WTC11 (cell line): ENCODE measurements at regions not wholly inside any gene's neighbourhood (a gene's known extent, or its start where the extent isn't known, plus 50 kb on each side); places are given as distances from the start of the nearest gene placed in this dataset.

Experiments used
- ATAC-seq: fragments of 200-7000 bp; cut with Tn5 transposase; 2 replicates; pipeline ENCODE4 v1.10.0; 2021; ENCODE audit warnings: mild to moderate bottlenecking, moderate library complexity
- CTCF ChIA-PET: fragments of 300-600 bp; sonication (Branson Sonifier 250); formaldehyde crosslinking; loops from one replicate; lab custom pipeline; 2021; ENCODE audit warnings: antibody characterized with exemption; lab: Charles Lee
- POLR2A ChIA-PET: fragments of 350-600 bp; sonication (Branson Sonifier 250); formaldehyde crosslinking; loops from one replicate; lab custom pipeline; 2021; ENCODE audit warnings: antibody characterized with exemption; lab: Charles Lee
- DNase-seq: peaks from one replicate; pipeline ENCODE4 v3.0.0; 2021; ENCODE audit warnings: low spot score
- H3K27ac Mint-ChIP-seq: 2 replicates; pipeline ENCODE4 v1.8.0; 2021; ENCODE audit warnings: mixed read lengths
- H3K27me3 Mint-ChIP-seq: 2 replicates; pipeline ENCODE4 v1.8.0; 2021; ENCODE audit warnings: low read depth, mild to moderate bottlenecking, moderate library complexity, mixed read lengths
- H3K36me3 Mint-ChIP-seq: 2 replicates; pipeline ENCODE4 v1.8.0; 2021; ENCODE audit warnings: mixed read lengths
- H3K4me1 Mint-ChIP-seq: 2 replicates; pipeline ENCODE4 v1.8.0; 2022; ENCODE audit warnings: mixed read lengths
- H3K4me3 Mint-ChIP-seq: 2 replicates; pipeline ENCODE4 v1.8.0; 2021; ENCODE audit warnings: mild to moderate bottlenecking, moderate library complexity, mixed read lengths
- H3K9me3 Mint-ChIP-seq: 2 replicates; pipeline ENCODE4 v1.8.0; 2021; ENCODE audit warnings: mixed read lengths
- CREB1 ChIP-seq: sonication (generic); formaldehyde crosslinking; IDR thresholded peaks from 2 replicates; pipeline ENCODE4 v1.8.0; 2023; ENCODE audit warnings: mild to moderate bottlenecking, missing genetic modification reagents
- EMX1 ChIP-seq: fragments of 250-450 bp; sonication (Bioruptor Pico); IDR thresholded peaks from 2 replicates; pipeline ENCODE4 v1.8.0; 2021; ENCODE audit warnings: mild to moderate bottlenecking
- FOXP1 ChIP-seq: sonication (generic); formaldehyde crosslinking; IDR thresholded peaks from 2 replicates; pipeline ENCODE4 v1.8.0; 2022; ENCODE audit warnings: missing genetic modification reagents, mild to moderate bottlenecking, moderate library complexity, borderline replicate concordance
- IRF2 ChIP-seq: sonication (generic); formaldehyde crosslinking; IDR thresholded peaks from 2 replicates; pipeline ENCODE4 v1.8.0; 2022; ENCODE audit warnings: low read depth, missing genetic modification reagents, borderline replicate concordance
- NR3C1 ChIP-seq: sonication (generic); formaldehyde crosslinking; conservative IDR thresholded peaks from 2 replicates; pipeline ENCODE4 v1.8.1; 2023; ENCODE audit warnings: low read depth, mild to moderate bottlenecking, missing genetic modification reagents
- RELA ChIP-seq: sonication (generic); formaldehyde crosslinking; IDR thresholded peaks from 2 replicates; pipeline ENCODE4 v1.8.1; 2022; ENCODE audit warnings: missing genetic modification reagents, mild to moderate bottlenecking, borderline replicate concordance
- RORB ChIP-seq: fragments of 250-450 bp; sonication (Bioruptor Pico); IDR thresholded peaks from 2 replicates; pipeline ENCODE4 v1.9.0; 2021; ENCODE audit warnings: mild to moderate bottlenecking
- SMAD3 ChIP-seq: sonication (generic); formaldehyde crosslinking; IDR thresholded peaks from 2 replicates; pipeline ENCODE4 v1.8.0; 2022; ENCODE audit warnings: missing genetic modification reagents, mild to moderate bottlenecking, borderline replicate concordance
- SMAD4 ChIP-seq: sonication (generic); formaldehyde crosslinking; IDR thresholded peaks from 2 replicates; pipeline ENCODE4 v1.8.0; 2022; ENCODE audit warnings: mild to moderate bottlenecking, missing genetic modification reagents
- TP53 ChIP-seq: sonication (generic); formaldehyde crosslinking; IDR thresholded peaks from 2 replicates; pipeline ENCODE4 v1.8.1; 2023; ENCODE audit warnings: mild to moderate bottlenecking, missing genetic modification reagents
- ZNF317 ChIP-seq: sonication (generic); formaldehyde crosslinking; IDR thresholded peaks from 2 replicates; pipeline ENCODE4 v1.8.1; 2023; ENCODE audit warnings: low read depth, mild to moderate bottlenecking, moderate library complexity, missing genetic modification reagents, borderline replicate concordance
- TF ChIP-seq, protein P1 (sequence below): fragments of 250-450 bp; sonication (Bioruptor Pico); IDR thresholded peaks from 2 replicates; pipeline ENCODE4 v1.9.0; 2021; ENCODE audit warnings: mild to moderate bottlenecking, borderline replicate concordance
- TF ChIP-seq, protein P2 (sequence below): sonication (generic); formaldehyde crosslinking; IDR thresholded peaks from 2 replicates; pipeline ENCODE4 v1.8.0; 2022; ENCODE audit warnings: missing genetic modification reagents
- TF ChIP-seq, protein P3 (sequence below): sonication (generic); formaldehyde crosslinking; IDR thresholded peaks from 2 replicates; pipeline ENCODE4 v1.8.1; 2023; ENCODE audit warnings: mild to moderate bottlenecking, moderate library complexity, missing genetic modification reagents
- TF ChIP-seq, protein P4 (sequence below): sonication (generic); formaldehyde crosslinking; IDR thresholded peaks from 2 replicates; pipeline ENCODE4 v1.8.1; 2022; ENCODE audit warnings: low read depth, missing genetic modification reagents, borderline replicate concordance
- TF ChIP-seq, protein P5 (sequence below): sonication (generic); formaldehyde crosslinking; IDR thresholded peaks from 2 replicates; pipeline ENCODE4 v1.8.1; 2022; ENCODE audit warnings: missing genetic modification reagents, borderline replicate concordance
- TF ChIP-seq, protein P6 (sequence below): sonication (generic); formaldehyde crosslinking; IDR thresholded peaks from 2 replicates; pipeline ENCODE4 v1.8.1; 2023; ENCODE audit warnings: mild to moderate bottlenecking, missing genetic modification reagents, borderline replicate concordance
- TF ChIP-seq, protein P7 (sequence below): fragments of 250-450 bp; sonication (Bioruptor Pico); IDR thresholded peaks from 2 replicates; pipeline ENCODE4 v1.9.0; 2021; ENCODE audit warnings: mild to moderate bottlenecking

DNA sequence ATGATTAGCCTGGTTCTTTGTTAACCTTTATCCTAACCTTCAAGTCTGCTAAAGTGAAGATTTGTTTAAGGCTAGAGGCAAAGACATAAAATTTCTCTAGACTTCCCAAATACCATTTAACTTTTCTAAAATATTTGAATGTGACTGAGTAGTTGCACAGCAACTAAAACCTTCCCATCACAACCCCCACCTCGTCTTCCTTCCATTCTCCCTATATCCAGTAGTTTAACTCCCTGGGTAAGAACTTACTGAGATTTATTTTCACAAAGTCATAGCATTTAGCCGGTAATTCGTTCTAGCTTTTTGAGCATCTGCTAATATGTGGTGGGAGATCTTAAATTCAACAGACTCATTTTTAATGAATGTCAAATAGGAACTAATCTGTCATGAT lies 87.9 kb upstream of the AKIRIN2 start (continued):
- TF ChIP-seq, protein P1, sequence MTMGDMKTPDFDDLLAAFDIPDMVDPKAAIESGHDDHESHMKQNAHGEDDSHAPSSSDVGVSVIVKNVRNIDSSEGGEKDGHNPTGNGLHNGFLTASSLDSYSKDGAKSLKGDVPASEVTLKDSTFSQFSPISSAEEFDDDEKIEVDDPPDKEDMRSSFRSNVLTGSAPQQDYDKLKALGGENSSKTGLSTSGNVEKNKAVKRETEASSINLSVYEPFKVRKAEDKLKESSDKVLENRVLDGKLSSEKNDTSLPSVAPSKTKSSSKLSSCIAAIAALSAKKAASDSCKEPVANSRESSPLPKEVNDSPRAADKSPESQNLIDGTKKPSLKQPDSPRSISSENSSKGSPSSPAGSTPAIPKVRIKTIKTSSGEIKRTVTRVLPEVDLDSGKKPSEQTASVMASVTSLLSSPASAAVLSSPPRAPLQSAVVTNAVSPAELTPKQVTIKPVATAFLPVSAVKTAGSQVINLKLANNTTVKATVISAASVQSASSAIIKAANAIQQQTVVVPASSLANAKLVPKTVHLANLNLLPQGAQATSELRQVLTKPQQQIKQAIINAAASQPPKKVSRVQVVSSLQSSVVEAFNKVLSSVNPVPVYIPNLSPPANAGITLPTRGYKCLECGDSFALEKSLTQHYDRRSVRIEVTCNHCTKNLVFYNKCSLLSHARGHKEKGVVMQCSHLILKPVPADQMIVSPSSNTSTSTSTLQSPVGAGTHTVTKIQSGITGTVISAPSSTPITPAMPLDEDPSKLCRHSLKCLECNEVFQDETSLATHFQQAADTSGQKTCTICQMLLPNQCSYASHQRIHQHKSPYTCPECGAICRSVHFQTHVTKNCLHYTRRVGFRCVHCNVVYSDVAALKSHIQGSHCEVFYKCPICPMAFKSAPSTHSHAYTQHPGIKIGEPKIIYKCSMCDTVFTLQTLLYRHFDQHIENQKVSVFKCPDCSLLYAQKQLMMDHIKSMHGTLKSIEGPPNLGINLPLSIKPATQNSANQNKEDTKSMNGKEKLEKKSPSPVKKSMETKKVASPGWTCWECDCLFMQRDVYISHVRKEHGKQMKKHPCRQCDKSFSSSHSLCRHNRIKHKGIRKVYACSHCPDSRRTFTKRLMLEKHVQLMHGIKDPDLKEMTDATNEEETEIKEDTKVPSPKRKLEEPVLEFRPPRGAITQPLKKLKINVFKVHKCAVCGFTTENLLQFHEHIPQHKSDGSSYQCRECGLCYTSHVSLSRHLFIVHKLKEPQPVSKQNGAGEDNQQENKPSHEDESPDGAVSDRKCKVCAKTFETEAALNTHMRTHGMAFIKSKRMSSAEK: no peak

DNA sequence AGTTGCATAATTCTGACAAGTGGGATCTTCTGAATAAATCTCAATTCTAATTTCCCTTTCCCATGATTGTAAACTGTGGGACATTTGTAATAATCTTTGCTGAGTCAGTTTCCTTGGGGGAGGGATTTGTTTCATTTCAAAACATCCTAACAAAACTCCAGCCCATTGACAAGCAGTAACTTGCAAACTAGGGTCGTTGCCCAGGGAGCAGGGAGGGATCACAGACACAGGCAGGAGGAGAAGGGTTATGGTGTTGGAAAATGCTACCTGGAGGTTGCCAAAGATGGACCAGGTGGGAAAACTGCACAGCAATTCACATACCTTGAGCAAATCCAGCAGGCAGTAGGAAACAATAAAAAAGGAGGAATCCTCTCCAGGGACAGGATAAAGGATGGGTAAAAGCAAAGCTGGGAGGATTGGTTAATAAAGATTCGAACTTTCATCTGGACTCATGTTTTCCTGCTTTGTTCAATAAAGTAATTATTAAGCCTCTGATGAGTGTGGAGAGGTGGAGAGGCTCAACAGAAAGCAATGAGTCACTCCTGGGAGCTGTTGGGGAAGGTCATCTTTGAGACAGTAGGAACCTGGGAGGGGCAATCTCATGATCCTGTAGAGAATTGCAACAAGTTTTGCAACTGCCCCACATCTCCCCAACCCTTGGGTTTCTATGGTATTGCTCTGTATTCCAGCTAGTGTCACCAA lies 87.3 kb upstream of the AKIRIN2 start:
- Mint-ChIP-seq H3K36me3 (no peaks in the 10 kb centered on the region), H3K27me3 (no peaks in the 10 kb centered on the region), H3K4me1 (peaks cover 34% of the 10 kb centered on the region), H3K27ac (no peak overlapping the region; the same call in 1 of the 2 replicates), H3K4me3 (no peak overlapping the region), H3K9me3 (peaks cover 4% of the 10 kb centered on the region)
- ChIA-PET CTCF (no interaction called here), POLR2A (no interaction called here)
- DNase-seq: no peak
- peak; percentile 63 for ATAC-seq
- TF ChIP-seq RORB (CRISPR knock-in tag) (no peak), TP53 (CRISPR knock-in tag) (no peak), FOXP1 (CRISPR knock-in tag) (no peak), SMAD4 (CRISPR knock-in tag) (no peak), CREB1 (no peak), ZNF317 (CRISPR knock-in tag) (no peak), NR3C1 (CRISPR knock-in tag) (no peak), SMAD3 (CRISPR knock-in tag) (no peak), RELA (CRISPR knock-in tag) (no peak), EMX1 (CRISPR knock-in tag) (no peak), IRF2 (CRISPR knock-in tag) (no peak)
- TF ChIP-seq, protein P2, sequence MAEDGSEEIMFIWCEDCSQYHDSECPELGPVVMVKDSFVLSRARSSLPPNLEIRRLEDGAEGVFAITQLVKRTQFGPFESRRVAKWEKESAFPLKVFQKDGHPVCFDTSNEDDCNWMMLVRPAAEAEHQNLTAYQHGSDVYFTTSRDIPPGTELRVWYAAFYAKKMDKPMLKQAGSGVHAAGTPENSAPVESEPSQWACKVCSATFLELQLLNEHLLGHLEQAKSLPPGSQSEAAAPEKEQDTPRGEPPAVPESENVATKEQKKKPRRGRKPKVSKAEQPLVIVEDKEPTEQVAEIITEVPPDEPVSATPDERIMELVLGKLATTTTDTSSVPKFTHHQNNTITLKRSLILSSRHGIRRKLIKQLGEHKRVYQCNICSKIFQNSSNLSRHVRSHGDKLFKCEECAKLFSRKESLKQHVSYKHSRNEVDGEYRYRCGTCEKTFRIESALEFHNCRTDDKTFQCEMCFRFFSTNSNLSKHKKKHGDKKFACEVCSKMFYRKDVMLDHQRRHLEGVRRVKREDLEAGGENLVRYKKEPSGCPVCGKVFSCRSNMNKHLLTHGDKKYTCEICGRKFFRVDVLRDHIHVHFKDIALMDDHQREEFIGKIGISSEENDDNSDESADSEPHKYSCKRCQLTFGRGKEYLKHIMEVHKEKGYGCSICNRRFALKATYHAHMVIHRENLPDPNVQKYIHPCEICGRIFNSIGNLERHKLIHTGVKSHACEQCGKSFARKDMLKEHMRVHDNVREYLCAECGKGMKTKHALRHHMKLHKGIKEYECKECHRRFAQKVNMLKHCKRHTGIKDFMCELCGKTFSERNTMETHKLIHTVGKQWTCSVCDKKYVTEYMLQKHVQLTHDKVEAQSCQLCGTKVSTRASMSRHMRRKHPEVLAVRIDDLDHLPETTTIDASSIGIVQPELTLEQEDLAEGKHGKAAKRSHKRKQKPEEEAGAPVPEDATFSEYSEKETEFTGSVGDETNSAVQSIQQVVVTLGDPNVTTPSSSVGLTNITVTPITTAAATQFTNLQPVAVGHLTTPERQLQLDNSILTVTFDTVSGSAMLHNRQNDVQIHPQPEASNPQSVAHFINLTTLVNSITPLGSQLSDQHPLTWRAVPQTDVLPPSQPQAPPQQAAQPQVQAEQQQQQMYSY (CRISPR knock-in tag): no peak
- TF ChIP-seq, protein P3, sequence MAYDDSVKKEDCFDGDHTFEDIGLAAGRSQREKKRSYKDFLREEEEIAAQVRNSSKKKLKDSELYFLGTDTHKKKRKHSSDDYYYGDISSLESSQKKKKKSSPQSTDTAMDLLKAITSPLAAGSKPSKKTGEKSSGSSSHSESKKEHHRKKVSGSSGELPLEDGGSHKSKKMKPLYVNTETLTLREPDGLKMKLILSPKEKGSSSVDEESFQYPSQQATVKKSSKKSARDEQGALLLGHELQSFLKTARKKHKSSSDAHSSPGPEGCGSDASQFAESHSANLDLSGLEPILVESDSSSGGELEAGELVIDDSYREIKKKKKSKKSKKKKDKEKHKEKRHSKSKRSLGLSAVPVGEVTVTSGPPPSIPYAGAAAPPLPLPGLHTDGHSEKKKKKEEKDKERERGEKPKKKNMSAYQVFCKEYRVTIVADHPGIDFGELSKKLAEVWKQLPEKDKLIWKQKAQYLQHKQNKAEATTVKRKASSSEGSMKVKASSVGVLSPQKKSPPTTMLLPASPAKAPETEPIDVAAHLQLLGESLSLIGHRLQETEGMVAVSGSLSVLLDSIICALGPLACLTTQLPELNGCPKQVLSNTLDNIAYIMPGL (CRISPR knock-in tag): no peak
- TF ChIP-seq, protein P4, sequence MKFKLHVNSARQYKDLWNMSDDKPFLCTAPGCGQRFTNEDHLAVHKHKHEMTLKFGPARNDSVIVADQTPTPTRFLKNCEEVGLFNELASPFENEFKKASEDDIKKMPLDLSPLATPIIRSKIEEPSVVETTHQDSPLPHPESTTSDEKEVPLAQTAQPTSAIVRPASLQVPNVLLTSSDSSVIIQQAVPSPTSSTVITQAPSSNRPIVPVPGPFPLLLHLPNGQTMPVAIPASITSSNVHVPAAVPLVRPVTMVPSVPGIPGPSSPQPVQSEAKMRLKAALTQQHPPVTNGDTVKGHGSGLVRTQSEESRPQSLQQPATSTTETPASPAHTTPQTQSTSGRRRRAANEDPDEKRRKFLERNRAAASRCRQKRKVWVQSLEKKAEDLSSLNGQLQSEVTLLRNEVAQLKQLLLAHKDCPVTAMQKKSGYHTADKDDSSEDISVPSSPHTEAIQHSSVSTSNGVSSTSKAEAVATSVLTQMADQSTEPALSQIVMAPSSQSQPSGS (CRISPR knock-in tag): no peak
- TF ChIP-seq, protein P5, sequence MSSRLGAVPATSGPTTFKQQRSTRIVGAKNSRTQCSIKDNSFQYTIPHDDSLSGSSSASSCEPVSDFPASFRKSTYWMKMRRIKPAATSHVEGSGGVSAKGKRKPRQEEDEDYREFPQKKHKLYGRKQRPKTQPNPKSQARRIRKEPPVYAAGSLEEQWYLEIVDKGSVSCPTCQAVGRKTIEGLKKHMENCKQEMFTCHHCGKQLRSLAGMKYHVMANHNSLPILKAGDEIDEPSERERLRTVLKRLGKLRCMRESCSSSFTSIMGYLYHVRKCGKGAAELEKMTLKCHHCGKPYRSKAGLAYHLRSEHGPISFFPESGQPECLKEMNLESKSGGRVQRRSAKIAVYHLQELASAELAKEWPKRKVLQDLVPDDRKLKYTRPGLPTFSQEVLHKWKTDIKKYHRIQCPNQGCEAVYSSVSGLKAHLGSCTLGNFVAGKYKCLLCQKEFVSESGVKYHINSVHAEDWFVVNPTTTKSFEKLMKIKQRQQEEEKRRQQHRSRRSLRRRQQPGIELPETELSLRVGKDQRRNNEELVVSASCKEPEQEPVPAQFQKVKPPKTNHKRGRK (CRISPR knock-in tag): no peak
- TF ChIP-seq, protein P6, sequence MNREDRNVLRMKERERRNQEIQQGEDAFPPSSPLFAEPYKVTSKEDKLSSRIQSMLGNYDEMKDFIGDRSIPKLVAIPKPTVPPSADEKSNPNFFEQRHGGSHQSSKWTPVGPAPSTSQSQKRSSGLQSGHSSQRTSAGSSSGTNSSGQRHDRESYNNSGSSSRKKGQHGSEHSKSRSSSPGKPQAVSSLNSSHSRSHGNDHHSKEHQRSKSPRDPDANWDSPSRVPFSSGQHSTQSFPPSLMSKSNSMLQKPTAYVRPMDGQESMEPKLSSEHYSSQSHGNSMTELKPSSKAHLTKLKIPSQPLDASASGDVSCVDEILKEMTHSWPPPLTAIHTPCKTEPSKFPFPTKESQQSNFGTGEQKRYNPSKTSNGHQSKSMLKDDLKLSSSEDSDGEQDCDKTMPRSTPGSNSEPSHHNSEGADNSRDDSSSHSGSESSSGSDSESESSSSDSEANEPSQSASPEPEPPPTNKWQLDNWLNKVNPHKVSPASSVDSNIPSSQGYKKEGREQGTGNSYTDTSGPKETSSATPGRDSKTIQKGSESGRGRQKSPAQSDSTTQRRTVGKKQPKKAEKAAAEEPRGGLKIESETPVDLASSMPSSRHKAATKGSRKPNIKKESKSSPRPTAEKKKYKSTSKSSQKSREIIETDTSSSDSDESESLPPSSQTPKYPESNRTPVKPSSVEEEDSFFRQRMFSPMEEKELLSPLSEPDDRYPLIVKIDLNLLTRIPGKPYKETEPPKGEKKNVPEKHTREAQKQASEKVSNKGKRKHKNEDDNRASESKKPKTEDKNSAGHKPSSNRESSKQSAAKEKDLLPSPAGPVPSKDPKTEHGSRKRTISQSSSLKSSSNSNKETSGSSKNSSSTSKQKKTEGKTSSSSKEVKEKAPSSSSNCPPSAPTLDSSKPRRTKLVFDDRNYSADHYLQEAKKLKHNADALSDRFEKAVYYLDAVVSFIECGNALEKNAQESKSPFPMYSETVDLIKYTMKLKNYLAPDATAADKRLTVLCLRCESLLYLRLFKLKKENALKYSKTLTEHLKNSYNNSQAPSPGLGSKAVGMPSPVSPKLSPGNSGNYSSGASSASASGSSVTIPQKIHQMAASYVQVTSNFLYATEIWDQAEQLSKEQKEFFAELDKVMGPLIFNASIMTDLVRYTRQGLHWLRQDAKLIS (CRISPR knock-in tag): no peak
- TF ChIP-seq, protein P7, sequence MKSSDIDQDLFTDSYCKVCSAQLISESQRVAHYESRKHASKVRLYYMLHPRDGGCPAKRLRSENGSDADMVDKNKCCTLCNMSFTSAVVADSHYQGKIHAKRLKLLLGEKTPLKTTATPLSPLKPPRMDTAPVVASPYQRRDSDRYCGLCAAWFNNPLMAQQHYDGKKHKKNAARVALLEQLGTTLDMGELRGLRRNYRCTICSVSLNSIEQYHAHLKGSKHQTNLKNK (CRISPR knock-in tag): no peak
